ENCODE measurements at regions not wholly inside any gene's neighbourhood (a gene's known extent, or its start where the extent isn't known, plus 50 kb on each side); places are given as distances from the start of the nearest gene placed in this dataset.
A peak's percentile ranks its signal among the peaks of the same experiment; 100 is the strongest.

- H3K4me3 ChIP-seq (replicated peaks in 1 of 2; ENCODE audit: low read depth in 1 of 2, low read length in 2 of 2) = no peak overlapping the region
- BruUV-seq (replicated peaks) = no TSS peak
- H3K36me3 ChIP-seq (ENCODE audit: control insufficient read depth in 1 of 2, insufficient read depth in 2 of 2, low read length in 2 of 2) = no peaks in the 10 kb centered on the region
- H3K79me2 ChIP-seq (ENCODE audit: insufficient read depth, low read length) = no peaks in the 10 kb centered on the region
- ChIA-PET CTCF (no interaction called here), POLR2A (no interaction called here), RAD21 (ENCODE audit: low non-redundant PET in 1 of 2, low total read pairs in 2 of 2, uncharacterized antibody in 2 of 2, unreplicated experiment in 2 of 2) (no interaction called here)
- no peaks in the 10 kb centered on the region for H3K9me2 ChIP-seq (ENCODE audit: insufficient read depth)
- H3K27me3 ChIP-seq (ENCODE audit: insufficient read depth, low read length) = peaks cover 25% of the 10 kb centered on the region
- intact Hi-C loops (cut with micrococcal nuclease) = no loop called here
- H3K9me3 ChIP-seq (ENCODE audit: control insufficient read depth in 1 of 2, insufficient read depth in 1 of 2, low read depth in 1 of 2, low read length in 2 of 2) = no peaks in the 10 kb centered on the region
- no peak for TF ChIP-seq FOSL1 (IDR thresholded peaks at IDR 0.05; ENCODE audit: low read depth)
- TF ChIP-seq JUND (IDR thresholded peaks at IDR 0.05) = no peak
- TF ChIP-seq EZH2 (IDR thresholded peaks at IDR 0.05) = no peak
- no peak for TF ChIP-seq REST (IDR thresholded peaks at IDR 0.05; ENCODE audit: low read depth)
- no peak for TF ChIP-seq YY1 (IDR thresholded peaks at IDR 0.05; ENCODE audit: extremely low read depth, insufficient replicate concordance, low read depth, low read length)
- TF ChIP-seq CEBPB (IDR thresholded peaks at IDR 0.05; ENCODE audit: low read depth) = no peak
- no peak for TF ChIP-seq ZNF274 (IDR thresholded peaks at IDR 0.05; ENCODE audit: low read depth, low read length)
- TF ChIP-seq SRF (IDR thresholded peaks at IDR 0.05; ENCODE audit: low read depth) = no peak
- TF ChIP-seq EGR1 (IDR thresholded peaks at IDR 0.05; ENCODE audit: low read depth) = no peak
- no peak overlapping the region for H3K4me2 ChIP-seq (ENCODE audit: low read length)
- no peak overlapping the region for H2AFZ ChIP-seq (ENCODE audit: low read depth, low read length, poor library complexity, severe bottlenecking)
- no peaks in the 10 kb centered on the region for H3K4me1 ChIP-seq (ENCODE audit: control insufficient read depth in 1 of 2, insufficient read depth in 2 of 2, low read length in 2 of 2)
- no peaks in the 10 kb centered on the region for H4K20me1 ChIP-seq (ENCODE audit: insufficient read depth)
- H3K27ac ChIP-seq (ENCODE audit: low read depth, low read length) = no peak overlapping the region
- 0 out of 2 replicates have a peak, but pooled peaks have one; percentile 36 for ATAC-seq
- no peak overlapping the region for H3K9ac ChIP-seq (ENCODE audit: low read length)
- DNase-seq (ENCODE audit: low read depth, low spot score) = no peak
Observed at GRCh38 chr1:30318413-30318812, 405.0 kb downstream of the MATN1 start.

Measured in HCT116 (cell line).